Inflammatory macrophage treated with lipopolysaccharide for 4 hours (primary cell): ENCODE measurements at regions not wholly inside any gene's neighbourhood (a gene's known extent, or its start where the extent isn't known, plus 50 kb on each side); places are given as distances from the start of the nearest gene placed in this dataset.

ENCODE experiments used
- DNase-seq: peaks from one replicate; pipeline ENCODE4 v3.0.0-alpha.2; 2020

- DNase-seq, result no peak
These were observed 1677.3 kb upstream of the TENM3 start for GRCh38 chr4:180565856-180566431.

- DNase-seq, result no peak
These were observed 1676.7 kb upstream of the TENM3 start for GRCh38 chr4:180566492-180566891.

GRCh38 chr4:180567080-180567479 lies 1676.1 kb upstream of the TENM3 start:
- DNase-seq, result no peak

- no peak for DNase-seq
These were observed 1671.6 kb upstream of the TENM3 start for GRCh38 chr4:180571516-180572055.

- no peak for DNase-seq
These were observed 1665.0 kb upstream of the TENM3 start for GRCh38 chr4:180578175-180578574.

GRCh38 chr4:180581061-180581460 lies 1662.1 kb upstream of the TENM3 start:
- DNase-seq, result no peak

GRCh38 chr4:180587379-180587778 lies 1655.8 kb upstream of the TENM3 start:
- DNase-seq, result no peak

- DNase-seq, result no peak
These were observed 1653.6 kb upstream of the TENM3 start for GRCh38 chr4:180589575-180589974.

- DNase-seq, result no peak
These were observed 1646.2 kb upstream of the TENM3 start for GRCh38 chr4:180596888-180597483.

- DNase-seq, result no peak
These were observed 1644.9 kb upstream of the TENM3 start for GRCh38 chr4:180598281-180598680.

- DNase-seq, result no peak
These were observed 1639.4 kb upstream of the TENM3 start for GRCh38 chr4:180603791-180604190.

- no peak for DNase-seq
These were observed 1632.9 kb upstream of the TENM3 start for GRCh38 chr4:180610324-180610723.

GRCh38 chr4:180615746-180616145 lies 1627.5 kb upstream of the TENM3 start:
- no peak for DNase-seq

- no peak for DNase-seq
These were observed 1626.0 kb upstream of the TENM3 start for GRCh38 chr4:180617196-180617595.

- no peak for DNase-seq
These were observed 1624.8 kb upstream of the TENM3 start for GRCh38 chr4:180618396-180618795.

GRCh38 chr4:180619440-180619839 lies 1623.8 kb upstream of the TENM3 start:
- DNase-seq, result no peak

- DNase-seq, result no peak
These were observed 1620.9 kb upstream of the TENM3 start for GRCh38 chr4:180622254-180622653.

GRCh38 chr4:180625653-180626052 lies 1617.5 kb upstream of the TENM3 start:
- DNase-seq, result no peak

GRCh38 chr4:180630012-180630665 lies 1613.1 kb upstream of the TENM3 start:
- DNase-seq, result no peak

- no peak for DNase-seq
These were observed 1608.9 kb upstream of the TENM3 start for GRCh38 chr4:180634306-180634705.

- no peak for DNase-seq
These were observed 1607.9 kb upstream of the TENM3 start for GRCh38 chr4:180635281-180635680.

- DNase-seq, result no peak
These were observed 1606.4 kb upstream of the TENM3 start for GRCh38 chr4:180636696-180637404.

- no peak for DNase-seq
These were observed 1605.6 kb upstream of the TENM3 start for GRCh38 chr4:180637616-180638015.

GRCh38 chr4:180640193-180640592 lies 1603.0 kb upstream of the TENM3 start:
- no peak for DNase-seq
